HG03521 (cell line): ENCODE measurements at regions not wholly inside any gene's neighbourhood (a gene's known extent, or its start where the extent isn't known, plus 50 kb on each side); places are given as distances from the start of the nearest gene placed in this dataset.

ENCODE experiments used
- ATAC-seq: cut with Tn5 transposase; IDR thresholded peaks from one replicate; pipeline ENCODE4 v1.9.1; 2021; ENCODE audit warnings: mild to moderate bottlenecking, moderate library complexity; ENCODE audit not compliant: unreplicated experiment

GRCh38 chr2:71798266-71799012, 345.1 kb downstream of the DYSF start:
- ATAC-seq: peak; percentile 45

- no peak for ATAC-seq
These were observed 343.9 kb downstream of the DYSF start for GRCh38 chr2:71797035-71797810.

- ATAC-seq: no peak
These were observed 342.8 kb downstream of the DYSF start for GRCh38 chr2:71796174-71796593.

- no peak for ATAC-seq
These were observed 342.1 kb downstream of the DYSF start for GRCh38 chr2:71795486-71795885.

GRCh38 chr2:71794611-71795010, 341.2 kb downstream of the DYSF start:
- no peak for ATAC-seq

GRCh38 chr2:71793926-71794325, 340.6 kb downstream of the DYSF start:
- no peak for ATAC-seq

- no peak for ATAC-seq
These were observed 339.8 kb downstream of the DYSF start for GRCh38 chr2:71792926-71793761.

- no peak for ATAC-seq
These were observed 338.3 kb downstream of the DYSF start for GRCh38 chr2:71791501-71792135.

GRCh38 chr2:71791061-71791450, 337.7 kb downstream of the DYSF start:
- ATAC-seq: no peak

- ATAC-seq: no peak
These were observed 337.1 kb downstream of the DYSF start for GRCh38 chr2:71790226-71791060.

GRCh38 chr2:71789556-71790204, 336.3 kb downstream of the DYSF start:
- ATAC-seq: no peak

- no peak for ATAC-seq
These were observed 335.4 kb downstream of the DYSF start for GRCh38 chr2:71788601-71789240.

- no peak for ATAC-seq
These were observed 334.8 kb downstream of the DYSF start for GRCh38 chr2:71788186-71788525.

- no peak for ATAC-seq
These were observed 334.3 kb downstream of the DYSF start for GRCh38 chr2:71787476-71788185.

GRCh38 chr2:71787108-71787415, 333.7 kb downstream of the DYSF start:
- no peak for ATAC-seq

- ATAC-seq: no peak
These were observed 333.1 kb downstream of the DYSF start for GRCh38 chr2:71786291-71787107.

GRCh38 chr2:71785516-71785981, 332.2 kb downstream of the DYSF start:
- no peak for ATAC-seq
